H1 (cell line): ENCODE measurements at regions not wholly inside any gene's neighbourhood (a gene's known extent, or its start where the extent isn't known, plus 50 kb on each side); places are given as distances from the start of the nearest gene placed in this dataset.

Experiments
- CTCF ChIA-PET: fragments of 300-600 bp; sonication (Branson Sonifier 250); formaldehyde crosslinking; loops from one replicate; lab custom pipeline; 2021; ENCODE audit not compliant: partially characterized antibody; lab: Charles Lee
- POLR2A ChIA-PET: fragments of 300-600 bp; sonication (Branson Sonifier 250); formaldehyde crosslinking; loops from one replicate; lab custom pipeline; 2021; ENCODE audit warnings: inconsistent platforms; ENCODE audit not compliant: partially characterized antibody; lab: Charles Lee
- DNase-seq, 2 experiments: peaks; one replicate each; pipeline versions ENCODE4 v3.0.0 to v3.0.0-alpha.2; 2010 to 2022; ENCODE audit warnings: low spot score in 2 of 2, low read depth in 1 of 2, mixed read lengths in 1 of 2
- FAIRE-seq: peaks from 2 replicates; lab custom pipeline; 2011; peaks lifted over from hg19 to GRCh38; lab: Jason Lieb, UNC
- H2AFZ ChIP-seq: 2 replicates; pipeline ENCODE4 v1.8.1; 2012; ENCODE audit warnings: low read length, inconsistent platforms
- H2AK5ac ChIP-seq: 2 replicates; pipeline ENCODE4 v1.6.1; 2013; ENCODE audit warnings: low read depth, low read length
- H2BK120ac ChIP-seq: replicated peaks from 2 replicates; pipeline ENCODE3; 2013; ENCODE audit warnings: low read depth, low read length, inconsistent platforms
- H2BK12ac ChIP-seq: 2 replicates; pipeline ENCODE4 v1.6.1; 2013; ENCODE audit warnings: low read depth, low read length
- H2BK15ac ChIP-seq: 2 replicates; pipeline ENCODE4 v1.6.1; 2013; ENCODE audit warnings: low read length
- H2BK20ac ChIP-seq: 2 replicates; pipeline ENCODE4 v1.6.1; 2013; ENCODE audit warnings: low read length
- H2BK5ac ChIP-seq: 2 replicates; pipeline ENCODE4 v1.6.1; 2013; ENCODE audit warnings: low read depth, low read length
- H3K14ac ChIP-seq: 2 replicates; pipeline ENCODE4 v1.6.1; 2013; ENCODE audit warnings: inconsistent platforms; ENCODE audit not compliant: insufficient read length
- H3K18ac ChIP-seq: 2 replicates; pipeline ENCODE4 v1.6.1; 2013; ENCODE audit warnings: low read length; ENCODE audit errors: extremely low read depth
- H3K23ac ChIP-seq: 2 replicates; pipeline ENCODE4 v1.6.1; 2013; ENCODE audit warnings: inconsistent platforms; ENCODE audit not compliant: insufficient read length
- H3K23me2 ChIP-seq: 2 replicates; pipeline ENCODE4 v1.6.1; 2013; ENCODE audit warnings: low read depth, low read length
- H3K27ac ChIP-seq: 2 replicates; pipeline ENCODE4 v1.6.1; 2011; ENCODE audit warnings: low read depth, low read length, inconsistent platforms
- H3K27me3 ChIP-seq, 4 experiments: replicated peaks in 1 of 4; 1 replicate in 1 of 4; 2 replicates in 3 of 4; pipeline versions ENCODE4 v1.6.1 to v1.8.1; 2011 to 2013; ENCODE audit warnings: low read length in 3 of 4, mild to moderate bottlenecking in 3 of 4, inconsistent platforms in 2 of 4, mixed read lengths in 2 of 4, moderate library complexity in 1 of 4; ENCODE audit not compliant: control insufficient read depth in 3 of 4, insufficient read depth in 3 of 4; ENCODE audit errors: extremely low read depth in 1 of 4
- H3K36me3 ChIP-seq, 4 experiments: 2 replicates each; pipeline versions ENCODE4 v1.6.1 to v1.8.1; 2011 to 2013; ENCODE audit warnings: mild to moderate bottlenecking in 4 of 4, low read length in 3 of 4, moderate library complexity in 2 of 4, control low read depth in 1 of 4, inconsistent platforms in 1 of 4; ENCODE audit not compliant: insufficient read depth in 4 of 4, control insufficient read depth in 2 of 4
- H3K4ac ChIP-seq: replicated peaks from 2 replicates; pipeline ENCODE3; 2013; ENCODE audit warnings: low read length, low read depth, mixed read lengths, inconsistent platforms; ENCODE audit not compliant: insufficient read length
- H3K4me1 ChIP-seq, 4 experiments: replicated peaks in 1 of 4; 1 replicate in 1 of 4; 2 replicates in 3 of 4; pipeline versions ENCODE4 v1.6.1 to v1.8.1; 2011 to 2013; ENCODE audit warnings: low read length in 3 of 4, inconsistent platforms in 2 of 4, mixed read lengths in 1 of 4; ENCODE audit not compliant: insufficient read depth in 4 of 4, control insufficient read depth in 3 of 4
- H3K4me2 ChIP-seq, 2 experiments: 2 replicates each; pipeline versions ENCODE4 v1.6.1 to v1.8.1; 2011 to 2013; ENCODE audit warnings: low read depth in 2 of 2, low read length in 2 of 2, control low read depth in 1 of 2, inconsistent platforms in 1 of 2, mild to moderate bottlenecking in 1 of 2; ENCODE audit not compliant: insufficient read depth in 1 of 2
- H3K4me3 ChIP-seq, 4 experiments: fragments of 200-600, 300-600 bp in 1 of 4; sonication (generic), shearing (Covaris generic), sonication (Bioruptor Twin) in 1 of 4; 2 replicates each; pipeline versions ENCODE4 v1.5.1 to v1.8.1; 2011 to 2016; ENCODE audit warnings: low read length in 4 of 4, low read depth in 3 of 4, control low read depth in 2 of 4, inconsistent platforms in 2 of 4, mild to moderate bottlenecking in 2 of 4, mixed read lengths in 1 of 4, moderate library complexity in 1 of 4; ENCODE audit not compliant: insufficient read depth in 2 of 4; ENCODE audit errors: extremely low read depth in 1 of 4
- H3K56ac ChIP-seq: replicated peaks from 2 replicates; pipeline ENCODE3; 2013; ENCODE audit warnings: low read depth, mild to moderate bottlenecking, mixed read lengths, low read length, inconsistent platforms; ENCODE audit not compliant: insufficient read length
- H3K79me1 ChIP-seq: 2 replicates; pipeline ENCODE4 v1.6.1; 2013; ENCODE audit warnings: low read depth, low read length, control low read depth
- H3K79me2 ChIP-seq, 2 experiments: 2 replicates each; pipeline versions ENCODE4 v1.6.1 to v1.8.1; 2012 to 2013; ENCODE audit warnings: low read length in 2 of 2, mild to moderate bottlenecking in 2 of 2, inconsistent platforms in 1 of 2; ENCODE audit not compliant: insufficient read depth in 2 of 2, control insufficient read depth in 1 of 2
- H3K9ac ChIP-seq, 4 experiments: replicated peaks in 1 of 4; 1 replicate in 1 of 4; 2 replicates in 3 of 4; pipeline versions ENCODE4 v1.6.1 to v1.8.1; 2011 to 2013; ENCODE audit warnings: low read depth in 3 of 4, low read length in 3 of 4, control low read depth in 2 of 4, mild to moderate bottlenecking in 2 of 4, moderate library complexity in 2 of 4, inconsistent platforms in 1 of 4; ENCODE audit errors: extremely low read depth in 1 of 4
- H3K9me3 ChIP-seq, 2 experiments: 2 replicates each; pipeline versions ENCODE4 v1.6.1 to v1.8.1; 2012 to 2013; ENCODE audit warnings: mild to moderate bottlenecking in 2 of 2, moderate library complexity in 2 of 2, control low read depth in 1 of 2, inconsistent platforms in 1 of 2, low read depth in 1 of 2, low read length in 1 of 2, mixed read lengths in 1 of 2; ENCODE audit not compliant: insufficient read depth in 2 of 2
- H4K20me1 ChIP-seq, 2 experiments: replicated peaks in 1 of 2; 2 replicates each; pipeline versions ENCODE3 to v1.8.1; 2011 to 2013; ENCODE audit warnings: inconsistent platforms in 2 of 2, low read length in 2 of 2, mild to moderate bottlenecking in 1 of 2; ENCODE audit not compliant: insufficient read depth in 2 of 2, control insufficient read depth in 1 of 2
- H4K5ac ChIP-seq: 2 replicates; pipeline ENCODE4 v1.6.1; 2013; ENCODE audit warnings: low read length, low read depth, mixed read lengths, inconsistent platforms; ENCODE audit not compliant: insufficient read length
- H4K8ac ChIP-seq: 2 replicates; pipeline ENCODE4 v1.8.0; 2013; ENCODE audit warnings: mild to moderate bottlenecking, moderate library complexity, low read length, inconsistent platforms; ENCODE audit not compliant: insufficient read depth; ENCODE audit errors: extremely low read depth
- H4K91ac ChIP-seq: replicated peaks from 2 replicates; pipeline ENCODE3; 2013; ENCODE audit warnings: low read length, mixed read lengths, inconsistent platforms; ENCODE audit not compliant: insufficient read length
- BCL11A ChIP-seq, 2 experiments: IDR thresholded peaks; one replicate each; pipeline ENCODE4 v1.6.1; 2011; ENCODE audit warnings: low read depth in 2 of 2, low read length in 2 of 2, mild to moderate bottlenecking in 2 of 2
- CHD1 ChIP-seq: IDR thresholded peaks from 2 replicates; pipeline ENCODE4 v1.6.1; 2012; ENCODE audit warnings: low read depth, low read length, improper control_type of control experiment
- CTBP2 ChIP-seq: IDR thresholded peaks from 2 replicates; pipeline ENCODE4 v1.7.0; 2011; ENCODE audit warnings: borderline replicate concordance, mild to moderate bottlenecking, moderate library complexity, mixed read lengths, low read length; ENCODE audit not compliant: insufficient read depth, insufficient read length
- E2F6 ChIP-seq: IDR thresholded peaks from 2 replicates; pipeline ENCODE4 v1.6.1; 2012; ENCODE audit warnings: inconsistent platforms
- HDAC6 ChIP-seq: IDR thresholded peaks from one replicate; pipeline ENCODE4 v1.7.1; 2012; ENCODE audit warnings: low read depth, mild to moderate bottlenecking, inconsistent platforms, low read length, moderate library complexity
- KDM1A ChIP-seq: fragments of 200-600, 300-600 bp; sonication (generic); IDR thresholded peaks from 2 replicates; pipeline ENCODE4 v1.7.1; 2016; ENCODE audit warnings: mild to moderate bottlenecking, low read length, borderline replicate concordance
- KDM5A ChIP-seq: fragments of 200-600 bp; IDR thresholded peaks from 2 replicates; pipeline ENCODE4 v1.7.1; 2012; ENCODE audit warnings: mild to moderate bottlenecking, low read length, inconsistent platforms, mixed read lengths
- NRF1 ChIP-seq: IDR thresholded peaks from 2 replicates; pipeline ENCODE4 v1.6.1; 2011; ENCODE audit warnings: mild to moderate bottlenecking, low read depth, low read length, improper control_type of control experiment
- POLR2A ChIP-seq, 2 experiments: IDR thresholded peaks; 1 replicate in 1 of 2; 2 replicates in 1 of 2; pipeline ENCODE4 v1.6.1; 2011; ENCODE audit warnings: low read depth in 2 of 2, low read length in 2 of 2, mild to moderate bottlenecking in 2 of 2; ENCODE audit errors: control extremely low read depth in 1 of 2
- SP1 ChIP-seq: IDR thresholded peaks from 2 replicates; pipeline ENCODE4 v1.6.1; 2011; ENCODE audit warnings: low read depth, low read length
- SRF ChIP-seq: IDR thresholded peaks from 2 replicates; pipeline ENCODE4 v1.6.1; 2011; ENCODE audit warnings: mild to moderate bottlenecking, low read depth, low read length, moderate library complexity
- TEAD4 ChIP-seq: IDR thresholded peaks from 2 replicates; pipeline ENCODE4 v1.6.1; 2012; ENCODE audit warnings: low read depth, low read length, inconsistent platforms, mixed read lengths
- USF2 ChIP-seq: IDR thresholded peaks from 2 replicates; pipeline ENCODE4 v1.6.1; 2011; ENCODE audit warnings: low read length, improper control_type of control experiment
- WGBS, 2 experiments: shearing (Covaris generic) in 1 of 2; methylation state at CpG; one replicate each; pipeline versions ENCODE4 v1.1.6 to v1.1.7; 2013 to 2015; ENCODE audit warnings: low lambda C conversion rate in 2 of 2, mixed read lengths in 2 of 2, inconsistent platforms in 1 of 2, low coverage in 1 of 2, missing lambda C conversion rate in 1 of 2; ENCODE audit not compliant: insufficient replicate concordance in 2 of 2, insufficient coverage in 1 of 2, insufficient read length in 1 of 2; ENCODE audit errors: extremely low coverage in 1 of 2, missing lambda C conversion rate in 1 of 2; 5-methylcytosine and 5-hydroxymethylcytosine counted together

DNA sequence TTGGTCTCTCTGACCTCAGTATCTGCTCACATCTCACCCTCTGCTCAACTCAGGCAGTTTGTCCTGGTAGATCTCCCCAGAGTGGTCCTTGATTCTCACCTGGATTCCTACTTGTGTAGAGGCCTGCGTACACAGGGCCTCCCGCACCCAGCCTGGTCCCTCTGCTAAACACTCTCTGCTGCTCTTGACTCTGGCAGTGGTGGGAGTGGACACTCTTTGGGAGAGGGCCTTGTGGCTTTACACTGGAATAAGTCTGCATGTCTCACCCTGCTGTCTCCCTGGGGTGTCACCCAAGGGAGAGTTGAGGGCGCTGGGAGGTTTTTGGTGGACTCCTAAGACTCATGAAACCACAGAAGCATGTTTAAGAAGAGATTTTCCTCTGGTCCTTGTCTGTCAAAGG is 57.3 kb upstream of the ECI2 start:
- H4K8ac ChIP-seq, result no peak overlapping the region
- H3K9ac ChIP-seq, result no peak overlapping the region
- H3K9me3 ChIP-seq, result peaks cover 0 to 8% of the 10 kb centered on the region in 2 experiments; a peak in 1 of 4 replicates
- POLR2A ChIA-PET, result no interaction called here
- FAIRE-seq (no peak), DNase-seq (no peak)
- H3K4me2 ChIP-seq, result no peak overlapping the region
- no peak overlapping the region for H3K56ac ChIP-seq
- H4K91ac ChIP-seq, result no peak overlapping the region
- H2AK5ac ChIP-seq, result no peak overlapping the region
- no peak overlapping the region for H3K4me3 ChIP-seq
- no peak overlapping the region for H2BK15ac ChIP-seq
- H3K79me2 ChIP-seq, result no peaks in the 10 kb centered on the region
- H4K5ac ChIP-seq, result no peak overlapping the region
- no peak overlapping the region for H2BK120ac ChIP-seq
- H3K4me1 ChIP-seq, result no peaks in the 10 kb centered on the region
- no peaks in the 10 kb centered on the region for H3K36me3 ChIP-seq
- H2BK20ac ChIP-seq, result no peak overlapping the region
- H3K14ac ChIP-seq, result no peak overlapping the region
- H3K27me3 ChIP-seq, result no peaks in the 10 kb centered on the region
- 96% methylated on average over 3 of the region's 3 CpGs; no CpG with 5 or more reads in 1 of the 2 experiments for WGBS, 2 experiments
- H4K20me1 ChIP-seq, result no peaks in the 10 kb centered on the region
- no peak overlapping the region for H3K4ac ChIP-seq
- H2BK12ac ChIP-seq, result no peak overlapping the region
- H3K23ac ChIP-seq, result no peak overlapping the region
- no peak overlapping the region for H2BK5ac ChIP-seq
- H2AFZ ChIP-seq, result no peak overlapping the region
- CTCF ChIA-PET, result interaction anchor here (0.8 to 3.2 kb wide), 2 partner anchors 11 to 18 kb away, joined by 3 to 14 read pairs; no protein-coding TSS in a partner anchor
- no peak overlapping the region for H3K18ac ChIP-seq
- no peak overlapping the region for H3K27ac ChIP-seq
- H3K79me1 ChIP-seq, result no peaks in the 10 kb centered on the region
- no peaks in the 10 kb centered on the region for H3K23me2 ChIP-seq
- TF ChIP-seq POLR2A (IDR thresholded peaks at IDR 0.05; ENCODE audit: control extremely low read depth in 1 of 2, low read depth in 2 of 2, low read length in 2 of 2) (no peak), TEAD4 (no peak), BCL11A (IDR thresholded peaks at IDR 0.05; ENCODE audit: low read depth in 2 of 2, low read length in 2 of 2) (no peak), KDM1A (no peak), SP1 (no peak), USF2 (no peak), HDAC6 (no peak), NRF1 (no peak), E2F6 (no peak), CHD1 (no peak), CTBP2 (no peak), SRF (no peak), KDM5A (no peak)
